NT2/D1 (cell line): ENCODE measurements at regions not wholly inside any gene's neighbourhood (a gene's known extent, or its start where the extent isn't known, plus 50 kb on each side); places are given as distances from the start of the nearest gene placed in this dataset.

ENCODE experiments used
- SUZ12 ChIP-seq: IDR thresholded peaks from 2 replicates; pipeline ENCODE4 v1.6.1; 2011; ENCODE audit not compliant: insufficient read length, insufficient read depth; ENCODE audit errors: extremely low read depth
- YY1 ChIP-seq: IDR thresholded peaks from 2 replicates; pipeline ENCODE4 v1.6.1; 2011; ENCODE audit not compliant: insufficient read length, insufficient read depth

DNA sequence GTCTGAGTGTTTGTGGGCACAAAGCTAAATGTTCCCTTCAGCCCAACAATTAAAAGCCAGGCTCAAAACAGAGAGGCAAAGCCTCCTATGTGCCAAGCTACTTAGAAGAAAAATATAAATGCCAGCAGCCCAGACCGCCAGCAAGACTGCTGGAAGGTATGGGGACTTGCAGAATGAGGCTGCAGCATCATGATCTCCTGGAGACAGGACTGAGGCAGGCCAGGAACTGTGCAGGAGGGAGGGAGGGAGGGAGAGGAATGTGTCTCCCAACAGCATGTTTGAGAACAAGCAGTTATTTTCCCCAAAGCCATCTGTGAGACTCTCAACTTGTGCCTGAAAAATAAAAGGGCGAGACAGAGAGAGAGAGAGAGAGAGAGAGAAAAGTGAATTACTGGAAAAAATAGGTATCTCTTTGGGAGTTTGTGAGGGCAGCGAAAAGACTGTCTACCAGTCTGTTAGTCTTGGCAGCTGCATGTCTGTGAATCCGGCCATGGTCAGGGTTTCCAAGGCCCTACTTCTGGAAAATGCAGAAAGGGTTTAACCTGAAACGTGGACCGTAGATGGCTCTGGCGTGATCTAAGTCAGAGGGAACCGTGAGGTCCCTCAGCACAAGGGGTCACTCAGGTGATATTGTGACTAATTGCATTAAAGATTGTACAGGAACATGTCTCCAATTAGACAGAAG is 139.7 kb upstream of the COL8A1 start:
- TF ChIP-seq SUZ12, result no peak
- no peak for TF ChIP-seq YY1
